ENCODE measurements at regions not wholly inside any gene's neighbourhood (a gene's known extent, or its start where the extent isn't known, plus 50 kb on each side); places are given as distances from the start of the nearest gene placed in this dataset.
"Not testable (repeated sequence)": the region's sequence is repeated elsewhere in the genome, so short reads cannot be mapped to it uniquely, and the experiment has no call there.

- TF ChIP-seq ZFP30 (CRISPR knock-in tag; IDR thresholded peaks at IDR 0.05); ARNTL (CRISPR knock-in tag; IDR thresholded peaks at IDR 0.05; ENCODE audit: borderline replicate concordance, low read depth); PPARA (CRISPR knock-in tag; IDR thresholded peaks at IDR 0.05; ENCODE audit: borderline replicate concordance); TCF4 (CRISPR knock-in tag; IDR thresholded peaks at IDR 0.05; ENCODE audit: borderline replicate concordance); PATZ1 (CRISPR knock-in tag; IDR thresholded peaks at IDR 0.05; ENCODE audit: borderline replicate concordance); RARB (CRISPR knock-in tag; IDR thresholded peaks at IDR 0.05); CSRNP3 (CRISPR knock-in tag; IDR thresholded peaks at IDR 0.05); TOX (CRISPR knock-in tag; IDR thresholded peaks at IDR 0.05; ENCODE audit: borderline replicate concordance); CREB5 (CRISPR knock-in tag; IDR thresholded peaks at IDR 0.05; ENCODE audit: low read depth); ISL1 (CRISPR knock-in tag; IDR thresholded peaks at IDR 0.05); TSHZ2 (CRISPR knock-in tag; IDR thresholded peaks at IDR 0.05); ZFP3 (CRISPR knock-in tag; IDR thresholded peaks at IDR 0.05); OSR1 (CRISPR knock-in tag; IDR thresholded peaks at IDR 0.05); BACH2 (CRISPR knock-in tag; IDR thresholded peaks at IDR 0.05; ENCODE audit: borderline replicate concordance): not testable (repeated sequence)
Observed at GRCh38 chr14:105626651-105627050, 100.3 kb downstream of the TMEM121 start.
